ENCODE measurements at regions not wholly inside any gene's neighbourhood (a gene's known extent, or its start where the extent isn't known, plus 50 kb on each side); places are given as distances from the start of the nearest gene placed in this dataset.

DNA sequence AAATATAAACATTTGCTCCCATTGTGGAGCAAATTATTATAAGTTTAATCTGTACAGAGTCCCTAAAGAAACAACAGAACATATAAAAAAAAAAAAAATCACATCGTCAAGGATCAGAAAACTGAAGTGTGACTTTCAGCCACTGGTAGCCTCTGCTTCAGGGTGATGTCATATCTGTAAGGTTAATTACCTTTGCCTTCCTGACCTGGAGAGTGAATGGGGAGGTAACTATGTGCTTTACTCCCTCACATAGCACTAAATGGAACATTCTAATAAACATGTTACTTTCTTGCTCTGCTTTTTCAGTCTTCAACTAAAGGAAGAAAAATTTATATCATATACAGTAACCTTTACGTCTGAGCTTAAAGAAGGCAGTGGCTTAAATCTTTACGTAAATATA, 70.3 kb upstream of the TRPM3 start:
- Histone ChIP-seq H3K27me3 (no peaks in the 10 kb centered on the region), H3K4me3 (no peak overlapping the region), H3K27ac (no peak overlapping the region), H3K9me3 (no peaks in the 10 kb centered on the region), H3K4me1 (no peaks in the 10 kb centered on the region), H3K36me3 (no peaks in the 10 kb centered on the region)
- DNase-seq = no peak
- intact Hi-C loops (cut with DNase I) = no loop called here
- WGBS, 2 donors = 67 to 74% methylated on average over 3 of the region's 3 CpGs
- TF ChIP-seq, protein P1, sequence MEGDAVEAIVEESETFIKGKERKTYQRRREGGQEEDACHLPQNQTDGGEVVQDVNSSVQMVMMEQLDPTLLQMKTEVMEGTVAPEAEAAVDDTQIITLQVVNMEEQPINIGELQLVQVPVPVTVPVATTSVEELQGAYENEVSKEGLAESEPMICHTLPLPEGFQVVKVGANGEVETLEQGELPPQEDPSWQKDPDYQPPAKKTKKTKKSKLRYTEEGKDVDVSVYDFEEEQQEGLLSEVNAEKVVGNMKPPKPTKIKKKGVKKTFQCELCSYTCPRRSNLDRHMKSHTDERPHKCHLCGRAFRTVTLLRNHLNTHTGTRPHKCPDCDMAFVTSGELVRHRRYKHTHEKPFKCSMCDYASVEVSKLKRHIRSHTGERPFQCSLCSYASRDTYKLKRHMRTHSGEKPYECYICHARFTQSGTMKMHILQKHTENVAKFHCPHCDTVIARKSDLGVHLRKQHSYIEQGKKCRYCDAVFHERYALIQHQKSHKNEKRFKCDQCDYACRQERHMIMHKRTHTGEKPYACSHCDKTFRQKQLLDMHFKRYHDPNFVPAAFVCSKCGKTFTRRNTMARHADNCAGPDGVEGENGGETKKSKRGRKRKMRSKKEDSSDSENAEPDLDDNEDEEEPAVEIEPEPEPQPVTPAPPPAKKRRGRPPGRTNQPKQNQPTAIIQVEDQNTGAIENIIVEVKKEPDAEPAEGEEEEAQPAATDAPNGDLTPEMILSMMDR (IDR thresholded peaks at IDR 0.05) = no peak
- TF ChIP-seq POLR2A (IDR thresholded peaks at IDR 0.05) = no peak

DNA sequence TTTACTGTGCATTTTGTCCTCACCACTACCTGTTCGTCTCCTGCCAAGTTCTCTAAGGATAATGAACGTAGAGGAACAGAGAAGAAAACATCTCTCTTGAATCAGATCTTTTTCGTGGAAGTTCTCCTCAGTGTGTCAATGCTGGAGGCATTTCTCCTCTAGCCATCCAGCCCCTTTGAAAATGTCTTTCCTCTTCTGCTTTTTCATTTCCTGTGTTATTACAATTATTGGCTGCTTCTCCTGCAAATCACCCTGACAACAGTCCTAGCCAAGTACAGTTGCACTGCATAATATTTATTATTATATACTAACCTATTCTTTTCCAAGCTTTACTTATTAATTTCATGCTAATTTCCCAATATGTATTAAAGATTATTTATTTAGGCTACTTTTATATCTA, 61.8 kb upstream of the TRPM3 start:
- no peak for DNase-seq
- Histone ChIP-seq H3K4me1 (no peaks in the 10 kb centered on the region), H3K27me3 (no peaks in the 10 kb centered on the region), H3K27ac (no peak overlapping the region), H3K9me3 (no peaks in the 10 kb centered on the region), H3K36me3 (no peaks in the 10 kb centered on the region), H3K4me3 (no peak overlapping the region)
- intact Hi-C loops (cut with DNase I) = no loop called here
- 32 to 56% methylated on average over 3 of the region's 3 CpGs for WGBS, 2 donors
- TF ChIP-seq, protein P1 (IDR thresholded peaks at IDR 0.05) = no peak
- TF ChIP-seq POLR2A (IDR thresholded peaks at IDR 0.05) = no peak

- Histone ChIP-seq H3K4me1 (no peaks in the 10 kb centered on the region), H3K4me3 (no peak overlapping the region), H3K36me3 (no peaks in the 10 kb centered on the region), H3K9me3 (no peaks in the 10 kb centered on the region), H3K27me3 (no peaks in the 10 kb centered on the region), H3K27ac (no peak overlapping the region)
- intact Hi-C loops (cut with DNase I) = no loop called here
- DNase-seq = no peak
- 61 to 74% methylated on average over 3 of the region's 3 CpGs for WGBS, 2 donors
- TF ChIP-seq POLR2A (IDR thresholded peaks at IDR 0.05) = no peak
- TF ChIP-seq, protein P1 (IDR thresholded peaks at IDR 0.05) = no peak
Observed at GRCh38 chr9:71179183-71179582, 57.8 kb upstream of the TRPM3 start.

DNA sequence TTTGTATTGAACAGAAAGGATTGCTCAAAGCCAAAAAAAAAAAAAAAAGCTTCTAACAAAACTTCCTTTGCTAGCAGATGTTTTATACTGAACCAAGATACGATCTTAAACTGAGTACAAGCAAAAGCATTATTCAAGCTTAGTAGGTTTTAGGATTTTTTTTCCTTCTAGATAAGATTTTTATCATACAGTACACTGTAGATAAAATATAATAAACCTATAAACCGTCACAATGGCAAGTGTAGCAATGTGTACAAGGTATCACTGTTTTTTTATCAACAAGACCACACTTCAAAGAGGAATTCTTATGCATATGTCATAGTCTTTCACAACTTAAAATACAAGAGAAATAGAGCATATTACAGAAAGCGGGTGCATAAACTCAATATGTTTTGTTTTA, 56.5 kb upstream of the TRPM3 start:
- H3K27ac ChIP-seq = no peak overlapping the region
- H3K27me3 ChIP-seq = no peaks in the 10 kb centered on the region
- no peak overlapping the region for H3K4me3 ChIP-seq
- no peak for TF ChIP-seq POLR2A (IDR thresholded peaks at IDR 0.05)
- TF ChIP-seq, protein P1 (IDR thresholded peaks at IDR 0.05) = no peak
- H3K9me3 ChIP-seq = no peaks in the 10 kb centered on the region
- no peaks in the 10 kb centered on the region for H3K4me1 ChIP-seq
- DNase-seq = no peak
- WGBS, 2 donors = 44 to 49% methylated on average over 3 of the region's 3 CpGs
- H3K36me3 ChIP-seq = no peaks in the 10 kb centered on the region
- intact Hi-C loops (cut with DNase I) = no loop called here

DNA sequence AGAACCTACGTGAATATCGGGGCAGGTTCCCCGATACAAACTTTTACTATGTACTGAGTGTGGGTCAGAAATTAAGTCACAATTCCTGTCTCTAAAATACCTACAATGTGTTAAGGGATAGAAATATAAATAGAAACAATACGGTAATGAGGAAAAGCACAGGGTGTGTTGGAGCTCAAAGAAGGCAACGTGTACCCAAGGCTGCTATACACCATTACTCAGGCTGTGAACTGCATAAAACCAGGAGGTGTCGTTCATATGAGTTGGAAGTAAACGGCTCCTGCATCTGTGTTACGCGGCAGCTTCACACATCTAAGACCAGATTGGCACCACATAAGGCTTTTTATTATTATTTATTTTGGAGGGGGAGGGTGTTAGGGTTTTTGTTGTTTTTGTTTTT, 50.1 kb upstream of the TRPM3 start:
- intact Hi-C loops (cut with DNase I) = no loop called here
- Histone ChIP-seq H3K4me1 (no peaks in the 10 kb centered on the region), H3K27ac (no peak overlapping the region), H3K27me3 (no peaks in the 10 kb centered on the region), H3K9me3 (no peaks in the 10 kb centered on the region), H3K36me3 (no peaks in the 10 kb centered on the region), H3K4me3 (no peak overlapping the region)
- no peak for DNase-seq
- WGBS, 2 donors = 61 to 74% methylated on average over 9 of the region's 9 CpGs
- TF ChIP-seq, protein P1 (IDR thresholded peaks at IDR 0.05) = no peak
- TF ChIP-seq POLR2A (IDR thresholded peaks at IDR 0.05) = no peak
